ENCODE measurements at regions not wholly inside any gene's neighbourhood (a gene's known extent, or its start where the extent isn't known, plus 50 kb on each side); places are given as distances from the start of the nearest gene placed in this dataset.

DNA sequence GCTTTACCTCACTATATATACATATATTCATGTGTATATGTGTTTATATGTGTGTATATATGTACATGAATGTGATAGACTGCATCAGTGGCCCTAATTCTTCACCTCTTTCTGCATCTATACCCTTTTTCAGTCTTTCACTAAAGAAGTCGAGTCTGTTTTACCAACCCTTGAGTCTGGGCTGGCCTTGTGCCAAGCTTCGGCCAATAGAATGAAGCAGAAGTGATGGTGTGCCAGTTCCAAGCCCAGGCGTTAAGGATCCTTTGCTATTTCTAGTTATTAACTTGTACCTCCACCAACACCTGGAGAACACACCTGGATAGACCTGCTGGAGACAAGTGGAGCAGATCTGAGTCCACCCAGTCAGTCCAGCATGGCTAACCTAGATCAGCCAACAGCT lies 61.6 kb upstream of the PPM1J start:
- TF ChIP-seq, protein P1, sequence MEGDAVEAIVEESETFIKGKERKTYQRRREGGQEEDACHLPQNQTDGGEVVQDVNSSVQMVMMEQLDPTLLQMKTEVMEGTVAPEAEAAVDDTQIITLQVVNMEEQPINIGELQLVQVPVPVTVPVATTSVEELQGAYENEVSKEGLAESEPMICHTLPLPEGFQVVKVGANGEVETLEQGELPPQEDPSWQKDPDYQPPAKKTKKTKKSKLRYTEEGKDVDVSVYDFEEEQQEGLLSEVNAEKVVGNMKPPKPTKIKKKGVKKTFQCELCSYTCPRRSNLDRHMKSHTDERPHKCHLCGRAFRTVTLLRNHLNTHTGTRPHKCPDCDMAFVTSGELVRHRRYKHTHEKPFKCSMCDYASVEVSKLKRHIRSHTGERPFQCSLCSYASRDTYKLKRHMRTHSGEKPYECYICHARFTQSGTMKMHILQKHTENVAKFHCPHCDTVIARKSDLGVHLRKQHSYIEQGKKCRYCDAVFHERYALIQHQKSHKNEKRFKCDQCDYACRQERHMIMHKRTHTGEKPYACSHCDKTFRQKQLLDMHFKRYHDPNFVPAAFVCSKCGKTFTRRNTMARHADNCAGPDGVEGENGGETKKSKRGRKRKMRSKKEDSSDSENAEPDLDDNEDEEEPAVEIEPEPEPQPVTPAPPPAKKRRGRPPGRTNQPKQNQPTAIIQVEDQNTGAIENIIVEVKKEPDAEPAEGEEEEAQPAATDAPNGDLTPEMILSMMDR (IDR thresholded peaks at IDR 0.05; ENCODE audit: low read depth, low read length): no peak
- no peak overlapping the region for H3K4me3 ChIP-seq (replicated peaks in 1 of 2; ENCODE audit: low read depth in 2 of 2, low read length in 2 of 2)

DNA sequence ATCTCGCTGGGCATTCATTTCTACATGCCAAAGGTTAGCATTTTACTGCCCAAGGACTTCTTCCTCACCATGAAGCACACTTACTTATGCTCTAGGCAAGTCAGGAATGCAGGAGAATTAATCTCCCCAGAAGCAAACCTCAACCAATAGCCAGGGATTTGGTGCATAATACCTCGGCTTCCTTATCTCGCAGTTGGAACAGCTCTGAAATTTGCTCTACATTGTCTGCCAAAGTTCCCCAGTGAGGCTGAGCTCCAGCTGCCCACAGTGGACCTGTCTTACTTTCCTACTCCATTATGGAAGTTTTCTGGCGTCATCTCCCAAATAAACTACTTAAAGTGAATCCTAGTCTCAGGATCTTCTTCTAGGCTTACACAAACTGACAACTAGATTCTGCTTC lies 57.6 kb upstream of the PPM1J start:
- TF ChIP-seq, protein P1 (IDR thresholded peaks at IDR 0.05; ENCODE audit: low read depth, low read length): no peak
- no peak overlapping the region for H3K4me3 ChIP-seq (replicated peaks in 1 of 2; ENCODE audit: low read depth in 2 of 2, low read length in 2 of 2)
- DNase-seq (ENCODE audit: low read depth in 2 of 2): peak in 1 of 2 donors; percentile 55

More for the DNA sequence above, 61.6 kb upstream of the PPM1J start:
- no peak for DNase-seq (ENCODE audit: low read depth in 2 of 2)

DNA sequence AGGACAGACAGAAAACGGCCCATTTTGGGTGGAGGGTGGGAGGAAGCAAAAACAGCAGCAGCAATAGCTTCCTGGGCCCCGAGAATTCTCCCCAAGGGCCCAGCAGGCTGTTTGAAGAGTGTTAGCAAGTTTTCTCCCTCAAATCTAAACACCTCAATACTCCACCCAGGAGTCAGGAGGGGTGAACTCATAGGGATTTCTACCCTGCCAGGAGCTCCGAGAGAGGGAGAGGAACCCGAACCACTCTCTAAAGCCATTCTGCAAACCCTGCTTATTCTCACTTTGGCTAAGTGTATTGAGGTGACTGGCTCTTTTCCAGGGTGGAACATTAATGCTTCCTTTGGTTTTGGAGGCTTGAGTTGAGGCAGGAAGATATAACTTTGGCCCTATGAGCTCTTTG lies 55.6 kb upstream of the PPM1J start:
- TF ChIP-seq, protein P1 (IDR thresholded peaks at IDR 0.05; ENCODE audit: low read depth, low read length): no peak
- no peak for DNase-seq (ENCODE audit: low read depth in 2 of 2)
- H3K4me3 ChIP-seq (replicated peaks in 1 of 2; ENCODE audit: low read depth in 2 of 2, low read length in 2 of 2): no peak overlapping the region

DNA sequence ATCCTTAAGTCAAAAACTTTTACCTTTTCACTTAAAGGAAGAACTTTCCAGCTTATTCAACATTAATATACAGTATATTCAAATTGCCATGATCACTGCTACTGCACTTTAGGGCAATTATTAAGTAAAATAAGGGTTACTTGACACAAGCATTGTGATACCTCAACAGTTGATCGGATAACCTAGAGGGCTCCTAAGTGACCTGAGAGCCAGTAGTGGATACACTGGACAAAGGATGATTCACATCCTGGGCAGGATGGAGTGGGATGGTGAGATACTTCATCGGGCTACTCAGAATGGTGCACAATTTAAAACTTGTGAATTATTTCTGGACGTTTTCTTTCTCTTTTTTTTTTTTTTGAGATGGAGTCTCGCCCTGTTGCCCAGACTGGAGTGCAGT lies 54.5 kb upstream of the PPM1J start:
- DNase-seq (ENCODE audit: low read depth in 2 of 2): no peak
- no peak overlapping the region for H3K4me3 ChIP-seq (replicated peaks in 1 of 2; ENCODE audit: low read depth in 2 of 2, low read length in 2 of 2)
- TF ChIP-seq, protein P1 (IDR thresholded peaks at IDR 0.05; ENCODE audit: low read depth, low read length): no peak

DNA sequence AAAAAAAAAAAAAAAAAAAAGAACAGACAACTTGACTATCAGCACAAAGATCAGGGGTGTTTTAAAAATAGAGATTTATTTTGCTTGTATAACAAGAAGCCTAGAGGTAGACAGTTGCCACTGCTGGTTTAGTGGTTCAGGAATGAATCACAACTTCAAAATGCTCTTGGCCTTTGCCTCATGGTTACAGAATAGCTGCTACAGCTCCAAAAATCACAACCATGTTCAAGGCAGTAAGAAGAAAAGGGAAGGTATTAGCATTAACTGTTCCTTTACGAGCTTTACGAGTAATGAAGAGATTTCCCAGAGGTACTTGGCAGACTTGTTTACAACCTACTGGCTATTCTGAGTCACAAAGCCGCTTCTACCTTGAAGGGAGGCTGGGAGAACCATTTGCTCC lies 52.5 kb upstream of the PPM1J start:
- no peak for DNase-seq (ENCODE audit: low read depth in 2 of 2)
- TF ChIP-seq, protein P1 (IDR thresholded peaks at IDR 0.05; ENCODE audit: low read depth, low read length): no peak

More for the DNA sequence above, 52.5 kb upstream of the PPM1J start:
- no peak overlapping the region for H3K4me3 ChIP-seq (replicated peaks in 1 of 2; ENCODE audit: low read depth in 2 of 2, low read length in 2 of 2)
